Cerebellar cortex (tissue), 1 donor: ENCODE measurements at regions not wholly inside any gene's neighbourhood (a gene's known extent, or its start where the extent isn't known, plus 50 kb on each side); places are given as distances from the start of the nearest gene placed in this dataset.
"Not testable (repeated sequence)": the region's sequence is repeated elsewhere in the genome, so short reads cannot be mapped to it uniquely, and the experiment has no call there.

Experiments used
- DNase-seq: peaks from one replicate; pipeline ENCODE4 v3.0.0-alpha.2; 2015; ENCODE audit warnings: low spot score

DNA sequence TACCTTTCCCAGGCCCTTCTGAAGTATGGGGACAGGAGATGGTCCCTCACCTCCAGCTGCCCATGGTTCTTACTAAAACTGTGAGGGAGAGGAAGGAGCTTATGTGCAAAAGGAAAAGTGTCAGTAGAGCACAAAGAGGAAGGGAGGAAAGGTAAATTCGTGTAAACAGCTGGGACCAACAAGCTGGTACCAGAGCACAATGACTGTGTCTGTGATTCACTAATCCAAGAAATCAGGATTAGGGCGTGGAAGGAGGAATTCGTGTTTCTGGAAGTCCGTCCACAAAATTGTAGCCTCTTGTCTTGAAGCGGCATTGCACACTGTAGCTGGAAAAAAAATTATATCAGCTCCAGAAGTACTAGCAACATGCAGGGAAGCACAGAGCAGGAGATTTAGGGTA is 129.0 kb upstream of the RREB1 start:
- DNase-seq = no peak

DNA sequence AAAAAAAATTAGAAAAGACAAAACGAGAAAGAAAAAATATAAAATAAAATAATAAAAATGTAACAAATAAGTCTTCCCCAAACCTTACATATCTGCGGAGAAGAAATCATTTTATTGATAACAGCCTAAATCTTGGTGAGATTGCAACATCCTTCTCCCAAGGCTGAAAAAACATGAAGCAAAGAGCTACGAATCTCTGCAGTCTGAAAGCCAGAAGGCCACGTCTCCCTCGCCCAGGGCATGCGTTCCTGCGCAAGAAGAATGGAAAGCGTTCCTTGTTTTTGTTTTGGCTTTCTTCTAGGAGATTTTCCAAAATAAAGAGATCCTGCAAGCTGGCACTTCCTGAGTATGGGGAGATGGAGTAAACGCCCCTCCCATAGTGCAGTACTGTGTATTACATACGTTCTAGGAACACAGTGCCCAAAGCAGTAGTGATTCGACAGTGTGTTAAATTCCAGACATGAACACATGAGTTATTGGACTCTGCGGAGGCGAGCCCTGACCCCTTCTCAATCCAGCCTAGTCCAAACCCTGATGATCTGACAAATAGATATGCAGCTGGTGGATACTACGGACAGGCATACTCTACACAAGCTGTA is 126.7 kb upstream of the RREB1 start:
- DNase-seq = no peak

DNA sequence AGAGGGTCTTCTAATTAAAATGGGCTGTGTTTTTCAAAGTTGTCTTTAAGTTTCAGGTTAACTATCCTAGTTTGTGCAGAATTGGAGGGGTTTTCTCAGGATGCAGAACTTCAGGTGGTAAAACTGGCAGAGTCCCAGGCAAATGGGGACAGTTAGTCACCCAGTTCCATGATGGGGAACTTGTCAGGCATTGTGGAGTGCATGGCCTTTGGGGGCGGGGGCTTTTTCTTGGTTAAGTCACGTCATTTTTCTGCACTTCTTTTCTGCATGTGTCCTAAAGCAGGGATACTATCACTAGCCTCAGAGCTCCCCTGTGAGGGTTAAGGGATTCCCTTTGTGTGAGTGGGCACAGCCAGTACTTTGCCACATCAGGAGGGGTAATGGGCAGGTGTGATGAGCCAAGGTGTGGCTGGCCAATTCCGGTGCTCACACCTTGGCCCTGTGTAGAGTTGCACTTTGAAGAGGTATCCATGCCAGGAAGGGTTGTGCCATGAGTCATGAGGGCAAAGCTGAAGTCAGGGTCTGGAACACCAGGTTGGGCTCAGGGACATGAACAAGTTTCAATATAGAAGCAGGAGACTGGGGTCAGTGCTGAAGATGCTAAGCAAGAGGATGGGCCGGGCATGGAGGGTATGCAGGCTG is 126.0 kb upstream of the RREB1 start:
- DNase-seq = no peak

DNA sequence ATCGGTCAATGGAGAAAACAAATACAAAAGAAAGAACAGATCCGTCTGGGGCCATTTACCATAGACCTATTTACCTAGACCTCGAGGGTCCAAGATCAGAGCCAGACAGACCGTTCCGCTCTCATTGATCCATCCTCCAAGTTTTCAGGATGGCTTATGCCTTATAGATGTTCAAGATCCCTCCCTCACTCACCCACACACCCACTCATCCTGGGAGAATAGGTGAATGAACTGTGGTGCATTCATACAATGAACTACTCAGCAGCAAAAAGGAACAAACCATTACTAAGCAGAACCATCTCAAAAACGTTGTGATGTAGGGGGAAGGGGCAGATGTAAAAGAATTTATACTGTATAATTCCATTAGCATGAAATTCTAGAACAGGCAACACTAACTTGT is 125.1 kb upstream of the RREB1 start:
- DNase-seq = no peak

DNA sequence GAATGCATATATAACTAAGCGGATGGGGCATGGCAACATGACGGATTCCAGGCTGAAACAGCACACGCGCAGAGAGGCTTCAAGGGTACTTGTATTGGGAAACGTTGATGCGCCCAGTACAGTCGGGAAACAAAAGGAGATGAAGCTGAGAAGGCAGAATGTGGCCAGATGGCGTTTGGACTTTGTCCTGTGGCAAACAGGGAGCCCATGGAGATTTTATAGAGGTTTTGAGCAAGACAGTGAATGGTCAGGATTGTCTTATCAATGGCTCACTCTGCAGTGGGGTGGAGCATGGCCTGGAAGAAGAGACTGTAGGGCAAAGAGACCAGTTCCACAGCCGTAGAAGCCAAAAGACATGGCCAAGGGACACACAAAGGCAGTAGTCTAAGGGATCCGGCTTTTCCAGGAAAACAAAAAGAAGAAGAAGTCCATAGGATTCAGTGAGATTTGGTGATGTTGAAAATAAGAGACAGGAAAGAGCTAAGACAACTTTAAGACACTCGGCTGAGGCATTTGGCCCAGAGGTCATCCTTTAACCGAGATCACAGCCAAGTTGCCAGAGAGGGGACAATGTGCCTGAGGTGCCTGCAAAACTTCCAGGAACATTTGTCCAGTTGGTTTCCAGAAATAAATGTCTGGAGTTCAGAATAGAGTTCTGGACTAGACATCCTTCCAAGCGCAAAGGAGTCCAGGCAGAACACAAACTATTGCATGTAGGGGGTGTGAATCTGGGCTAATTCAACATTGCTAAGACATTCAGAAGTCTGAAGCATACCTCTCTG is 123.0 kb upstream of the RREB1 start:
- DNase-seq = no peak

DNA sequence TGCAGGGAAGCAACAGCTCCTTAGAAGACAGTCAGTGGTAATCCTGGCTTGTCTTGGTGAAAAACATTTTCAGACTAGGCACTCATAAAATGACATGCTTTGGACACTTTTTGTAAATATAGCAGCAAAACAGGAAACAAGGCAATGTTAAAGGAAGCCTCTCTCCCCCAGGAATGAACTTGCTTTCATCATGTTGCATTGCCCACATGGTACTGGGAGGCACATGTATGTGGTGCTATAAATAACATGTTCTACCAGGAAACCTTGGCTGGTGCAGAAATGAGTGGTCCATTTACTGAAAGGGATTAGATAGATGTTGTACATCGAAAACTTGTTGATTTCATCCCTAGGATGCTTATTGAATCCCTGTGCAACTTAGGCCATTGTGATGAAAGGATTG is 121.4 kb upstream of the RREB1 start:
- no peak for DNase-seq

DNA sequence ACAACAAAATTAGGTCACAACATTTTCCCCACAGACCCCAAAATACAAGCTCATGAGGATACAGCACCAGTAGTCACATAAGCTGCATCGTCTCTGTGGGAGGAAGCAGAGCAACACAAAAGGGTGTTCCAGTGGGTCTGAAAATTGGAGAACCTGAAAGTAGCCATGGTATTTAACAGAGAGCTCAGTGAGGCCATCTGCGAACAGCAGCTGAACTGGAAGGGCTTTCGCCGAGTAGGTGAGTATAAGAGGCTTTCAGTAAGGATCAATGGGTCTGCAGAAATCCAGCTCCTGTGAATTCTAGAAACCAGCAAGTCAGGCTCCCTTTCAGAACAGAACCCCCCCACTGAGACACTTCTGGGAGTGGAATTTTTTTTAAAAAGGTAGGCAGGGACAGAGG is 120.0 kb upstream of the RREB1 start:
- DNase-seq = no peak

DNA sequence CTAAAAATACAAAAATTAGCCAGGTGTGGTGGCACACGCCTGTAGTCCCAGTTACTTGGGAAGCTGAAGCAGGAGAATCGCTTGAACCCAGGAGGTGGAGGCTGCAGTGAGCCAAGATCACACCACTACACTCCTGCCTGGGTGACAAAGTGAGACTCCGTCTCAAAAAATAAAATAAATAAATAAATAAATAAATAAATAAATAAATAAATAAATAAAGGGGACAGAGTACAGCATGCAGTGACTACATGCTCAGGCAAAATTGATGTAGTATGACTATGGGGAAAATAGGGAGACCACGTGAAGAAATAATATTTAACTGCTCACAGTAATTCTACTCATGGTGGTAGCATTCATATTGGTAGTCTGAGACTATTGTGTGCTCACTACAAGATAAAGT is 117.7 kb upstream of the RREB1 start:
- DNase-seq = not testable (repeated sequence)

DNA sequence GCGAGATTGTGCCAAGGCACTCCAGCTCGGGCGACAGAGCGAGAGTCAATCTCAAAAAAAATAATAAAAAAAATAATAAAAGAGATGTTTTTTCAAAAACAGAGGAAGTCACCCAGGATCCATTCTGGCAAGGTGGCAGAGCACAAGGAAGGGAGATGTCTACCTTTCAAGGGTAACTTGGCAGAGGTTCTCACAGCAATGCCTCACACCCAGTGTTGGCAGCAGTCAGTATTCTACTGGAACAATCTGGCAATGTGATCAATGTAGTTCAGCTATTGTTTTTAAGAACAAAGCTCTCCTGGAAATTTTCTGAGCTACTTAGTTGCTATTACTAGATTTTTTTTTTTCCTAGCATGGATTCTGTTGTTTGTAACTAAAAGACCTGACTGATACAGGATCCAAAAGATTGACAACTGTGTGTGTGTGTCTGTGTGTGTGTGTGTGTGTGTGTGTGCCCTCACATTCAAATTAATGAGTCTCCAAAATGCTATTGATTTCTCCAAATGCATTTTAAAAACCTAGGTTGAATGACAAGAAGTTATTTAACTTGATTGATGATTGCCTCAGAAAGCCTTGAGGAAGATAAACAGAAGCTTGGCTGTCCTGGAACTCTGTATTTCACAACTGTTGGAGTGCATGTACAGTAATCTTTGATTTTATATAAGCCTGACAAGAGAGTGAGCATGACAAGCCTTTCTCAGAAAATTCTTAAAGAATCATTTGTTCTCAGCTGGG is 114.1 kb upstream of the RREB1 start:
- no peak for DNase-seq

DNA sequence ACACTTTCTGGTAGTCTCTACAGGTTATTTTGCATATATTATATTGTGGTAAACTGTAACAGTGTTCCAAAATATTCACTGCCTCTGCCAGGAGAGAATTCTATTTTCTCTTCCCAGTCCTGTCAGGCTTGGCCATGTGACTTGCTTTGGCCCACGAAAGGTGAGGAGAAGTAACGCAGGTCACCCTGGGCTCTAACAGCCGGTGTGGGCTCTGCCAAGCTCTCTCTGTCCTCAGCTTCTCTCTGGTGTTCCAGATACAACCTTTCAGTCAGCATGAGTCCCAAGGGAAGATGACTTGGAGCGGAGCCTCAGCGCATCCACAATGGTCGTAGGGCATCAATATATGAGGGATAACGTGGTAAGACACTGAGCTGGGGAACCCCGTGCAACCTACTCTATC is 113.0 kb upstream of the RREB1 start:
- no peak for DNase-seq

DNA sequence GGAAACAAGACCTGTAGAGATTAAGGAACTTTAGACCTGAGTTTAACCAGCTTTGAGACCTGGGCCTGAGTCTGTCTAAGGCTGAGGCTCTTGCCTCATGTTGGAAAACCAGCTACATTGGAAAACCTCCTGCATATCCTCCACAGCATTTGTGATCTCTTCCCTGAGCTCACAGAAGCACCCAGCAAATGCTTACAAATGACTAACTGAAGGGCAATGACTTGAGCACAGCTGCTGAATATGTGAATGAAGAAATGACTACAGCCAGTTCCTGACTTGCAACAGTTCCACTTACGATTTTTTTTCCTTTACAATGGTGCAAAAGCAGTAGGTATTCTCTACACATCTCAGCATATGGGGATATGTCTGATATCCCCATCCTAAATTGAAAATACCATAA is 112.4 kb upstream of the RREB1 start:
- no peak for DNase-seq

DNA sequence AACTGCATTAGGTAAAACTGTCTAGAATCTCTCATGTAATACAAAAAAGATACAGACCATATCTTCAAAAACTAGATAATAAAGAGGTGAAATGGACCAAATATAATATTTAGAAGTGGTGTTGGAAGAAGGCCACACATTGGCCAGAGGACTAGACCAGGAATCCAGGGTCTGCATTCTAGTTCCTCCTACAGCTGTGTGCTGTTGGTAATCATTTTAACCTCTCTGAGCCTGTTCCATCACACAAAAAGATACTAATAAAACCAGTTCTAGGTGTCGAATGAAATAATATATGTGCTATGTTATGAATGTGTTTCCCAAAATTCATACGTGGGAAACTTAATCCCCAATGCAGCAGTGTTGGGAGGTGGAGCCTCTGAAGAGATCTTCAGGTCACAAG is 111.6 kb upstream of the RREB1 start:
- DNase-seq = no peak

DNA sequence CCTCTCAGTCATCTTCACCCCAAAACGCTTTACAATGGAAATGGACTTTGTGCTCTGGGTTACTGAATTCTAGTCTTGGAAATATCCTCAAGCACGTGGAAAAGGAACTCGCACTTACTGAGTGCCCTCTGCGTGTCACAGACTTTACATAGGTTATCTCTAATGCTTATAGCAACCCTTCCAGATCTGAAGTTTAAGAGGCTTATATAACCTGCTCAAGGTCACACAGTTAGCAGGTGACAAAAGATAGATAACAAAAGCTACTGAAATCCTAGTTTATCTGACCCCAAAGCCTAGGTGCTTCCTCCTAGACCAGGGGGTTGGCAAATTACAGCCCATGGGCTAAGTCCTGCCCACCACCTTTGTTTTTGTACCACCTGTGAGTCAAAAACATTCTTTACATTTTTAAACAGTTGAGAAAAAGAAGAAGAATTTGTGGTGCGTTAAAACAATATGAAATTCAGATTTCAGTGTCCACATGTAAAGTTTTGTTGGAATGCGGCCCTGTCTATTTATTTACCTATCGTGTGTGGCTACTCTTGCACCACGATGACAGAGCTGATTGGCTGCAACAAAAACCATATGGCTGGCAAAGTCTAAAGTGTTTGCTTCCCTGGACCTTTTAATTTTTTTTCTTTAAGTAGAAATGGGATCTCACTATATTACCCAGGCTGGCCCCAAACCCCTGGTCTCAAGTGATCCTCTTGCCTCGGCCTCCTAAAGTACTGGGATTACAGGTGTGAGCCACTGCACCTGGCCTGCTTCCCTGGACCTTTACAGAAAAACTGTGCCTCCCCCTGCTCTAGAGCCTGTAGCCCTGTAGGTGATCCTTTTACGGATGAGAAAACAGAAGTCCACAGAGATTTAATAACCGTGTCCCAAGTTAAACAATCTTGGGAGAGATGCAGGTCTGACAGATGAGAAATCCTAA is 110.2 kb upstream of the RREB1 start:
- DNase-seq = no peak

DNA sequence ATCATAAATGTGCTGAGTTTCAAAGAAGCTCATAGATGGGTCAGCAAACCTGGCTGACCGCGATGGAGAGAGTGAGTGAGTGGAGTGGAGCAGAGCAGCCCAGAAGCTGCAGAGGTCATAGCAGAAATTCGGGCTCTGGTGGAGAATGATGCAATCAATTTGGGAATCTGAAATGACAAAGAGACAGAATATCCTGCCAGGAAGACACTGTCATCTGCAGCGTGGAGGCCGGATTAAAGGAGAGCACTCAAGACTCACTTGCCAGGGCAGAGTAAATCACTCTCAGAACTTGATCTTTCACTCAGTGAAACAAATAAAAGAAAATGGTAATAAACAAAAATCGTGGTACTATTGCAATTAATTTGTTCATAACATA is 109.6 kb upstream of the RREB1 start:
- DNase-seq = no peak

DNA sequence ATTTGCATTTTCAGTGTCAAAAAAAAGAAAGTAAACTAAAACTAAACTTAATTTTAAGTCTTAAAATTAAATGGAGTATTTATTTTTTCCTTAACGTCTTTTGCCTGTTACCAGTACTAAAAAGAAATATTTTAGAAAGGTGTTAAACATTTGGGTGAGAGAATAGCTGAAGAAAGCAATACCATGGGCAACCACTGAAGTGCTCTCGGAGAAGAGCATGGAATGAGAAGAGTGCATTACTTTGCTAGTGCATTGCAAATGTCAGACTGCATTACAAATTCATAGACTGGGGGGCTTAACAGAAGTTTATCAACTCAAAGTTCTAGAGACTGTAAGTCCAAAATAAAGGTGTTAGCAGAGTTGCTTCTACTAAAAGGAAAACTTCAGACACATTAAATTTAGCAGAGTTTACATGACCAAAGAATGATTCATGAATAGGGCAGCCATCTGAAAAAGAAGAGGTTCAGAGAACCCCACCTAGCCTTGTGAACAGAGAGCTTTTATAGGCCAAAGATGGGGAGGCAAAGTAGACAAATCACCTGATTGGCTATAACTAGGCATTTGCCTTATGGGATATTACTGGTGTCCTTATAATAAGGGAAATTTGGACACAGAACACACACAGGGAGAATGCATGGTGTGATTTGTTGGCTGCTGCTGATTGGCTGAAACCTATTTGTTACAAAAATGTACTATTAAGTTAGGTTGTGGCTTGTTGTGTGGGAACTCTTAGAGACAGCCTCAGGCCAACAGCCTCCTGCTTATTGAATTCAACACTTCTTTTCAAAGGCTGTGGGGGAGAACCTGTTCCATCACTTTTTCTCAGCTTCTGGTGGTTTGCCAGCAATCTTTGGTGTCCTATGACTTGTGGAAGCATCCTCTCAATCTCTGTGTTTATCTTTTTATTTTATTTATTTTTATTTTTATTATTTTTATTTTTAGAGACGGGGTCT is 106.7 kb upstream of the RREB1 start:
- no peak for DNase-seq

DNA sequence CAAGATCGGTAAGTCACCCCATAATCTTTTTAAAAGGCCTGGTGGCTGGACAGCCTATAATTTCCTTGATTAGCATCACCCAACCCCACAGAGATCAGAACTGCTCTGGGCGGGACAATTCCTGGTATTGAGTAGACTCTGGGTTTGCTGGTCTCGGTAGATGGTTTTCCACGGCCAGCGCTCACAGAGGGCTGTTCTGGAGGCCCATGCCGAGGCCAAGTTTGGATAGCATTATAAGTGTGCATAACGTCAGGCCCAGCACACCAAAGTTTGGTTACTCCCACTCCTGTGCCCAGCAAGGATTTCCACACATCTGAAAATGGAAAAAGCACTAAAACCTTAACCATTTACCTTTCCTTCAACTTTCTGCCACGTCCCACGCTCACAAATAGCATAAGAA is 104.7 kb upstream of the RREB1 start:
- DNase-seq = no peak

DNA sequence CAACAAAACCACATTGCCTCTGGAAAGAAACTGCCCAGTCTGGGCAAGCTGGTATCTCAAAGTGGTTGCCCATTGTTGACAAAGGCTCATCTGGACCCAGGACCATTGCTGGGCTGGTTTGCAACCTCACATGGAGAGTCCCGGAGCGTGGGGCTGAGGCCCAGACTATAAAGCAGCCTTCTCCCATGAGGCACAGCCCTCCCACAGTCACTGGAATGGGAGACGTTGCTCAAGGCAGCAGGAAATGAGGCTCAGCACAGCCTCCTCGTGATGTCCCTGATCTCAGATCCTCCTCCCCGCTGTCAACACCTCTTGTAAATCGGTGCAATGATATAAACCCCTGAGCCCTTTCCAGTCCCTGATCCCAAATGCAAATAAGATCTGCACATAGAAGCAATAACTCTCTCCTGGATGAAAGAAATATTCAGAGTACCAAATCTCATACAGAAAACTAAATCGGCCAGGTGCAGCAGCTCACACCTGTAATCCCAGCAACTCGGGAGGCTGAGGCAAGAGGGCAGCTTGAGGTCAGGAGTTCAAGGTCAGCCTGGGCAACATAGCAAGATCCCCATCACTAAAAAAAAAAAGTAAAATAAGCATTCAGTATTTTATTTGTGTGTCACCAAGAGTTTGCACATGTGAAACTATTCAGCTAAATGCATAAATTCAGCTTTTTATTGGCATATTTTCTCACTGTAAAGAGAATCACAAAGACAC is 103.0 kb upstream of the RREB1 start:
- DNase-seq = no peak

DNA sequence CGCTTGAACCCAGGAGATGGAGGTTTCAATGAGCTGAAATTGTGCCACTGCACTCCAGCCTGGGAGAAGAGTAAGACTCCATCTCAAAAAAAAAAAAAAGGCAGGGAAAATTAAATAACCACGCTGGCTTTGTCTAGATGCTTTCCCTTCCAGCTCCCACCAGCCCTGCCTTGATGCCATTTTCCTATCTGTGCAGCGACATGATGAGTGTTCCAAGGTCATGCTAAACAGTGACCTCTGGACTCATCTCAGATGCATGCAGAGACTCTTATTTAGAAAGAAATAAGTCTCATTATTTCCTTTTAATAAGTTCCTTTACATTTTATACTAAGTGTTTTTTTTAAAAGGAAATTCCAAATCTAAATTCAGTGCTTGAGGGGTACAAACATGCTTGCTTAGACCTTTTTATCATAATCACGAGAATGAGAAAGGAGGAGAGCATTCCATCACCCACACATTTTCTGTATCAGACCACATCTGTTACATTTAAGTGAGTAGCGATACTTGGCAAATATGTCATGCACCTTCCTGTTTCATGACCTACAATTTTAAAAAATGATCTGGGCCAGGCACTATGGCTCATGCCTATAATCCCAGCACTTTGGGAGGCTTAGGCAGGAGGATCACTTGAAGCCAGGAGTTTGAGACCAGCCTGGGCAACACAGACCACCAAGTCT is 101.1 kb upstream of the RREB1 start:
- DNase-seq = no peak

DNA sequence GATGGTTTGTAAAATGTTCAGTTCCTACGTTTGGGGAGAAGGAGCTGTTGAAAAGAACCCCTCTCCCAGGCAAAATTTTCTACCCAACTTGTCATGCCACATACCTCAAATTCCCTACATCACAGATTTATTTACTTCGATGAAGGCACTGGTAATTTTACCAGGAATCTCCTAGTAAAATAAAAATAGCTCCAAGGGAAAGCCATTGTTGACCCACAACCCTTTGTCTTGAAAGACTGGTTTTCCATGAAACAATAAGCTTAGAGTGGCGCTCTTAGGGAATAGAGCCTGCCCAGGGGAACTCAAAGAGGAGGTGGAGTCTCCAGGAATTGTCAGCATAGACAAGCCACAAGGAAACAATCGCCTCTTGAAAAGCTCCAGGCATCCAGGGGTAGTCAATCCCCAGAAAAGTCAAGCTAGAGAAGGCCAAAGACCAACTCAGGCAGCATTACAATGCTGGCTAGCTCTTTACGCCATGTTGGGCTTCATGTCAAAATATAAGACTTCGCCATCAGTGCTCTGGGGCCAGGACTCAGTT is 99.2 kb upstream of the RREB1 start:
- no peak for DNase-seq
